Fibroblast of skin of abdomen (primary cell): ENCODE measurements at regions not wholly inside any gene's neighbourhood (a gene's known extent, or its start where the extent isn't known, plus 50 kb on each side); places are given as distances from the start of the nearest gene placed in this dataset.

Experiments
- DNase-seq: peaks from one replicate; pipeline ENCODE4 v3.0.0-alpha.2; 2013

GRCh38 chr3:40593351-40593750, 68.6 kb downstream of the ZNF621 start:
- peak; percentile 88 for DNase-seq

DNA sequence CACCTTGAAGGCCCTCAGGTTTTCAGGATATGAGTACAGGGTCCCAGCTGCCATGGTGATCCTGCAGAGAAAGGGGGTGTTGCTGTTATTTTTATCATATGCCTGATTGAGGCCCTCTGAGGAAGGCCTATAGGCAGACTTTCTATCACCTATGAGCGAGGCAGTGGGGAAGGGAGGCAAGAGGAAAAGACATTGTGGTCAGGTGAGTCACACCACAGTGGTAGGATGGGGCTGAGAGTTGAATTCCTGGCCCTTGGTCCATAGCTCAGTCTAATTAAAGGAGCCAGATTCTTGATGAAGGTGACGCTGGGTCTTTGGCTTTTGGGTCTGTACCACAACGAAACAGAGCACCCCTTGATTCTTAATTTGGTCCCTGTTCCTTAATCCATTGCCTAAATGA, 72.7 kb downstream of the ZNF621 start:
- peak; percentile 47 for DNase-seq

DNA sequence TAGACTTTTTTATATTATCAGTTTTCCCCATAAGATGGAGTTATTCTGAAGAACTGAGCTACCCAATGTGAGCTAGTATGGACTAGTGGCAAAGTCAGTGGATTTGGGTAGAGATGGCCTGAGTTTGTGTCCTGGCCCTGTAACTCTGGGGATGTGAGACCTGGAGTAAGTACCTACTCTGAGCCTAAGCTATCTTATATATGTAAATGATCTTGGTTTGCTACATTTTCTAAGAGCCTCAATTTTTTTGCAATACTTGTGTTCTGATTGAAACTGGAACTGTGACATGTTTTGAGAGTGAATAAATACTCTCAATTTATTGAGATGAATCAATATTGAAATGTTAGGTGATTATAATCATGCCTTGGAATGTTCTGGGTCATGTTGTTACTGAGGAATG, 73.6 kb downstream of the ZNF621 start:
- no peak for DNase-seq

GRCh38 chr3:40598962-40599361, 74.2 kb downstream of the ZNF621 start:
- no peak for DNase-seq

- DNase-seq: peak; percentile 9
These were observed 78.1 kb downstream of the ZNF621 start for GRCh38 chr3:40602778-40603385.

DNA sequence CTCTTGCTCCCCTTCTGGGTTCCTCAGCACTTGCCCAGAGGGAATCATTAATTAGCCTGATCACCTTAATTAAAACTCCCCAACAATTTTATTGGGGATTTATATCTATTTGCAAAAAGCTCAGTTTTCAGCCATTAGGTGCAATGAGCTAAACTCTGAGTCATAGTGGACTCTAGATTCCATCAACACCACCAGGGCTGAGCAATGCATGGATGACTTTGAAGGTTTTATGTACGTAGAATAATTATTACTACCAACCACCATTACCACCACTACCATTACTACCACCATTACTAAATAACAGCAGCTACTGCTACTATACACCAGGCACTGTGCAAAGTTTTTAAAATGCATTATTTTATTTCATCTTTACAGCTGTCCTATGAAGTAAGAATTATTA, 81.2 kb downstream of the ZNF621 start:
- DNase-seq: no peak

DNA sequence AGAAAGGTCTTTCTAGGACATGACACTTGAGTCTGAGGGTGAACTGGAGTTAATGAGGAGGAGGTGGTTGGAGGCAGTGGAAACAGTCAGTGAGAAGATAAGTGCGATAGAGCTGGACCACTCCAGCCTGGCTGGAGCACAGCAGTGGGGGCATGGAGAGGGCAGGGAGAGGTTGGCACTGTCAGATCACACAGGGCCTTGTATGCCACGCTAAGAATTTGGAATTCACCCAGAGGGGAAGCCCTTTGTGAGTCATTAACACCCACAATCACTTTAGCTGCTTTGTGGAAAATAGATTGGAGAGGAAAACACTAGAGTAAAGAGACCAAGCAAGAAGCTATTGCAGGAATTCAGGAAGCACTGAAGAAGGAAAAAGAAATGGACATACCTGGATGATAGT, 83.3 kb downstream of the ZNF621 start:
- no peak for DNase-seq

DNA sequence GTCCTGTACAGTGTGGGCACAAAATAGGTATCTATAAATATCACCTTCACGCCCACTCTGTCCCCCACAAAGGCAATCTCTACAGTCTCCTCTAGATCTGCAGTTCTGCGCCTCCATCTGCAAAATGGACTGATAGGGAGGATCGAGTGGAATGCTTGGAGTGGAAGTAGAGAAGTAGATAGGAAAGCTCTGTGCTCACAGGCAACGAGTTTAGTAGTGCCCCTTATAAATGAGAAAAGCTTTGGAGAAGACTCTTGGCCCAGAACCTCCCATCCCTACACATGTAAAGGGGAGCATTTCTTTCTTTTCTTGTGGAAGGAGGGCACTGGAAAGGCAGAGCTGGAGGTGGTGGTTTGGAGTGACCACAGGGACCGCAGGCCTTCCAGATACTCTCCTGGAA, 88.5 kb downstream of the ZNF621 start:
- no peak for DNase-seq

DNA sequence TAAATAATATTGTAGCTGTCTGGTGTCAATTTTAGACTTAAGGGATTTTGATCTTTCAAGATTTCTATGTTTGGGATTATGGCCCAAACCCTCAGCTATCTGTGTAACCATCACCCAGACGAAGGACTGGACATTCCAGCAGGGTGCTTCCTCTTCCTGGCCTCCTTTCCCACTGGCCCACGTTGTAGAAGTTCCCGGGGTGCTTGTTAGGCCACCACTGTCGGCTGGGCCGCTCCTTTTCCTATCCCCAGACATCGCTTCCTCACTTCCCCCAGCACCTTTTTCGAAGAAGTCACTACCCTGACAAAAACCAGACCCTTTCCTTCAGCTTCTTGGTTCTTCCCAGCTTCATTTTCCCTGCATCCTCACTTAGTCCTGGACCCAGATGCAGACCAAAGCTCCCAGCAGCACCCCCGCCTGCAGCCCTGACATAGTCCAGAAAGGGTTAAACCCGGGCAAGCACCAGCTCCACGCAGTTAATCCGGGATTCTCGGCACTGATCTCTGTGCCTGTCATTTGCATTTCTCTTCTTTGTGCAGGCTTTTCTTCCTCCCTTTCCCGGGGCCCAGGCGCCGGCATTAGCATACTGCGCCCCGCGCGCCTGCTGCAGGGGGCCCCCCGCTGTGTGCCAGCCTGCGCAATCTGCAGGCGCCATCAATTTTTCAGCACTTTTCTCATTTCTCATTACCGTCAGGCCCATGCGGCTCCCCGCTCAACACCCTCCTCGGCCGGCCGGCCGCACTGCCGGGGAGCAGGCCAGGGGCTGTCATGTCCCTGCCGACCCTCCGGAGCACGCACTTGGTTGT, 90.6 kb downstream of the ZNF621 start:
- no peak for DNase-seq

GRCh38 chr3:40615918-40616819, 91.4 kb downstream of the ZNF621 start:
- DNase-seq: no peak

DNA sequence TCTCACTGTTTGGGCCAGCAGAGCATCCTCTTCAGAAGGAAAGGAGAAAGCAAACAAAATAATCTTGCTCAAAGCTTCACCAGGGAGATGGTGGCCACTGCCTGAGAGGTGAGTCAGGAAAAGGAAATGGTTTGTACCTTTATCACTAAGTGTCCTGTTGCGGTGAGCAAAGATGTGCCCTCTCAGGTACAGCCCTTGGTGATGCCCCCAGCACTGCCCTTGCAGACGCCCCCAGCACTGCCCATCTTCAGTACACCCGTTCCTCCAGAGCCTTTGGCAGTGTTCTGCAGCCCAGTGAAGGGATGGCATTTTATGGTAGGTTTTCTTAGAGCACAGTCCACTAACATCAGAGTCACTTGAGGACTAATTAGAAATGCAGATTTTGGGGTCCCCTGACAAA, 92.3 kb downstream of the ZNF621 start:
- DNase-seq: no peak

GRCh38 chr3:40618158-40618557, 93.4 kb downstream of the ZNF621 start:
- no peak for DNase-seq

DNA sequence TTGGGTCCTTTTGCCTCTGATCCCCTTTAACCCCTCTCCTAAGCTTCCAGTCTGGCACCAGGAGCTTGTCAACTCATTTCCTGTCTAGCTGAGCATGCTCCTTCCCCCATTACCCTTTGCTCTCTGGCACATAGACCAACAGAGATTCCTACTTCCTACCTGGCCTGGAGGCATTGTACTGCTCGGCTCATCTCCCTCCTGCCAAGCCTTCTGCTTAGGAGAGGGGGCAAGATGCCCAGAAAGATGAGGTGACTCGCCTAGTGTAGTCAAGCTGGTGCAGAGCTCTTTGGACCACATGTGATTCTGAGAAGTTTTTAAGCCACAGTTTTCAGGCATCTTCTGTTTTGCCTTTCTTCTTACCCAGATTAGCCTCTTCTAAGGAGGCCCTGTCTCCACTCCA, 95.4 kb downstream of the ZNF621 start:
- no peak for DNase-seq

GRCh38 chr3:40621252-40621651, 96.5 kb downstream of the ZNF621 start:
- no peak for DNase-seq

DNA sequence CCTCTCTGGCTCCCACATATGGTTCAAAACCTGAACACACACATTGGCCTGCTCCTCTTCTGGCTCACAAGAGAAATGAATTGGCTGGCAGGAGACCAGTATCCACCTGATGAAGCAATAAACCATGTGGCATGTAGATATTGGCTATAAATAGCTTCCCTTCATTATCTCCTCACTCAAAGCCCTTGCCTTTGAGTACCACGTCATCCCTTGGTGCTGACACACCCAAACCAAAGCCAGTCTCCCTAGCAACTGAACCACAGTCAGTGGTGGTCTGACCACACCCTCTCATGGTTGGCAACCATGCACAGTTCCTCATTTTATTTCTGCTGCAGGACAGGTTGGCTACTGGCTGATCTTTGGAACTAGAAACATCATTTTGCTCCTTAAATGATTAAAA, 98.8 kb downstream of the ZNF621 start:
- no peak for DNase-seq

DNA sequence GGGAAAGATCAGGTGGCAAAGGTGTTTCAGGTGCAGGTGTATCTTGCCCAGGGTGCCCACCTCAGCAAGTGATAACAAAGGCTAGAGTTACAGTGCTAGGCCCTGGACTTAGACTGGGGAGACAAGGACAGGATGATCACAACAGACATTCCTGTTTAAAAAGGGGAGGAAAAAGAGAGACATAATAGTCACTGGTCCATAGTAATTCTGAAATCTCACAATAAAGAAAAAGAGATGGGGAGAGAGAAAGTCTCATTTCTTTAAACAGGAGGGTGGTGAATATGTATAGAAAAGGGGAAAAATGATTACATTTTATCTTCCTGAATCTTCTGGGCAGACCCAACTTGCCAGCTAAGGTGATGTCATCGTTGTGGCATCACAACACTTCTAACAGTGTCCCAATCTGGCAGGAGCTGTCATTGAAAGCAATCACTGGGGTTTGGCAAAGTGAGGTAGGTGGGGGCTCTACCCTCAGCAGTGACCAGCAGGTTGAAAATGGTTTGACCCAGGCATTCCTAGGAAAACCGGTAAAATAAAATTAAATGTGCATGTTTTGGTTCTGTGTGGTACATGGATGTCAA, 99.5 kb downstream of the ZNF621 start:
- DNase-seq: no peak

DNA sequence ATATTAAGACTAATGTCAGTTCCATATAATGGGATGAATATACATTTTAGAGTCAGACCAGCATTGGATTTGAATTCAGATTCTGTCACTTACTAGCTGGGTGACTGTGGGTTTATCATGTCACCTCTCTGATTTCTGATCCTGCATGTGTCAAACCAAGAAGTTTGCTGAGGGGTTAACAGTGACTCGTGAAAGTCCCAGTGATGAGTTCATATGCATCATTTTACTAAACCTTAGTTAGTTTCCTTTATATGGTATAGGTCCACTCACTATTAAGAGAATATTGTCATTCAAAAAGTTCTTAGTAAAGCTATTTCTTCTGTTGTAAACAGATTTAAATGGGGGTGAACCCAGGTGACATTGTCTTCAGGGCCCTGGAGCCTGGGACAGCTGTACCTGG, 102.3 kb downstream of the ZNF621 start:
- DNase-seq: no peak

DNA sequence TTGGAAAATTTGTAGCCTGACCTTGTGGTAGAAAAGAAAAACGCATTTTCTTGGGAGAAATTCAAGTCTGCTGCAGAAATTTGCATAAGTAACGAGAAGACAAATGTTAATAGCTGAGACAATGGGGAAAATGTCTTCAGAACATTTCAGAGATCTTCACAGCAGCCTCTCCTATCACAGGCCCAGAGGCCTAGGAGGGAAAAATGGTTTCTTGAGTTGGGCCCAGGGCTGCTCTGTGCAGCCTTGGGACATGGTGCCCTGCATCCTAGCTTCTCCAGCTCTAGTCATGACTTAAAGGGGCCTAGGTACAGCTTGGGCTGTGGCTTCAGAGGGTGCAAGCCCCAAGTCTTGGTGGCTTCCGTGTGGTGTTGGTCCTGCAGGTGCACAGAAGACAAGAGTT, 104.2 kb downstream of the ZNF621 start:
- no peak for DNase-seq

- DNase-seq: no peak
These were observed 106.7 kb downstream of the ZNF621 start for GRCh38 chr3:40631341-40631995.

GRCh38 chr3:40637906-40638305, 113.1 kb downstream of the ZNF621 start:
- DNase-seq: no peak

DNA sequence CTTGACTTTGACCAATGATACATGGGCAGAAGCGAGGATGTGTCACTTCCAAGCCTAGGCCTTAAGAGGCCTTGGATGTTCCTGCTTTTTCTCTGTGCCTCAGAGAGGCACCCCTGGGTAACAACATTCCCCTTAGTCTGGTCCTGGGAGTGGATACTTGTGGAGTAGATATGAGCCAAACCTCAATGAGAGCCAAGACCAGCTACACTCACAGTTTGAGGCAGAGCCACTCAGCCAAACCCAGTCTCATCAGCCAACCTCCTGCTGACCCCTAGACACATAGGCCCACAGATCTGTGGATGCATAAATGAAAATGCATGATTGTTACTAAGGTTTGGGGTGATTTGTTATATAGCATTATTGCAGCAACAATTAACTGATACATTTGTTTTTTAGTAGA, 114.2 kb downstream of the ZNF621 start:
- no peak for DNase-seq

GRCh38 chr3:40642812-40643211, 118.1 kb downstream of the ZNF621 start:
- DNase-seq: no peak

DNA sequence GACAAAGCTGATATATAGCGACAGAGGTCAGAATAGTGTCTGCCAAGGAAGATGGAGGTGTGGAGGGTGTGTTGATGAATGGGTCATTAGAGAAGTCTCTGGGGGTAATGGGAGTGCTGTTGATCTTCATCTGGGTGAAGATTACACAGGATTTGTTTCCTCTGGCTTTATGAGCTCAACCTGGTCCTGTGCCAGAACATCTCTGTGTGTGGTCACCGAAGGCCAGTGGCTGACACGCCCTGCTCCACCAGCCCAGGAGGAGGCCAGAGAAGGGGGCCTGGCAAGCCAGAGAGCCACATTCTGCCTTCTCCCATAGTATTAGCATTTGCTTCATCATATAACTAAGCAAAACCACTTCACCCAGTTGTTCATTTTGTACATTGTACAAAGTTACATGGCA, 121.1 kb downstream of the ZNF621 start:
- DNase-seq: no peak
